ENCODE measurements at regions not wholly inside any gene's neighbourhood (a gene's known extent, or its start where the extent isn't known, plus 50 kb on each side); places are given as distances from the start of the nearest gene placed in this dataset.

- TF ChIP-seq ZNF550 (CRISPR knock-in tag; IDR thresholded peaks at IDR 0.05; ENCODE audit: borderline replicate concordance) (no peak), ZNF143 (CRISPR knock-in tag; IDR thresholded peaks at IDR 0.05) (no peak), MXD4 (CRISPR knock-in tag; IDR thresholded peaks at IDR 0.05) (no peak; the same call in 1 of the 2 replicates), DDIT3 (CRISPR knock-in tag; IDR thresholded peaks at IDR 0.05) (no peak), KLF9 (CRISPR knock-in tag; IDR thresholded peaks at IDR 0.05; ENCODE audit: low read depth) (no peak), ZNF329 (CRISPR knock-in tag; IDR thresholded peaks at IDR 0.05; ENCODE audit: low read depth) (peak; percentile 24; the same call in 1 of the 2 replicates), TEAD2 (CRISPR knock-in tag; IDR thresholded peaks at IDR 0.05) (no peak), HNRNPUL1 (IDR thresholded peaks at IDR 0.05; ENCODE audit: low read depth, low read length) (no peak), SNAPC4 (CRISPR knock-in tag; IDR thresholded peaks at IDR 0.05) (no peak), ZNF773 (CRISPR knock-in tag; IDR thresholded peaks at IDR 0.05; ENCODE audit: borderline replicate concordance) (0 out of 2 replicates have a peak, but pooled peaks have one; percentile 30), ZNF616 (CRISPR knock-in tag; IDR thresholded peaks at IDR 0.05; ENCODE audit: low read depth) (no peak; the same call in 1 of the 2 replicates), ZSCAN25 (CRISPR knock-in tag; IDR thresholded peaks at IDR 0.05) (no peak), IKZF5 (CRISPR knock-in tag; IDR thresholded peaks at IDR 0.05) (no peak), CREM (IDR thresholded peaks at IDR 0.05) (no peak), CREM (CRISPR knock-in tag; IDR thresholded peaks at IDR 0.05) (no peak), SNAI1 (CRISPR knock-in tag; IDR thresholded peaks at IDR 0.05; ENCODE audit: borderline replicate concordance) (peak; percentile 68; the same call in 1 of the 2 replicates), ZBTB43 (CRISPR knock-in tag; conservative IDR thresholded peaks at IDR 0.05) (no peak), GTF3A (CRISPR knock-in tag; conservative IDR thresholded peaks at IDR 0.05) (no peak), RARA (CRISPR knock-in tag; IDR thresholded peaks at IDR 0.05) (0 out of 2 replicates have a peak, but pooled peaks have one; percentile 5), THYN1 (CRISPR knock-in tag; IDR thresholded peaks at IDR 0.05; ENCODE audit: borderline replicate concordance, low read depth) (no peak), DMAP1 (CRISPR knock-in tag; IDR thresholded peaks at IDR 0.05) (no peak), ZNF792 (CRISPR knock-in tag; IDR thresholded peaks at IDR 0.05) (no peak), MTERF4 (CRISPR knock-in tag; IDR thresholded peaks at IDR 0.05) (no peak), PHB2 (IDR thresholded peaks at IDR 0.05; ENCODE audit: partially characterized antibody) (no peak)
Observed at GRCh38 chr11:129279326-129280026, 87.4 kb upstream of the ARHGAP32 start (continued).

Data from HepG2 (cell line).